Liver (tissue), 8 donors: ENCODE measurements at regions not wholly inside any gene's neighbourhood (a gene's known extent, or its start where the extent isn't known, plus 50 kb on each side); places are given as distances from the start of the nearest gene placed in this dataset.

Source experiments
- DNase-seq: peaks from one replicate; pipeline ENCODE4 v3.0.0-alpha.2; 2017; ENCODE audit warnings: low spot score
- H3K27ac ChIP-seq, 2 donors: one replicate each; pipeline ENCODE4 v1.7.0; 2013; ENCODE audit warnings: inconsistent platforms in 2 of 2, low read length in 2 of 2, control low read depth in 1 of 2, low read depth in 1 of 2, mild to moderate bottlenecking in 1 of 2
- H3K27me3 ChIP-seq, 4 donors: one replicate each; pipeline versions ENCODE4 v1.6.1 to v1.7.0; 2013; ENCODE audit warnings: low read length in 3 of 4, inconsistent platforms in 1 of 4, mild to moderate bottlenecking in 1 of 4, moderate library complexity in 1 of 4; ENCODE audit not compliant: control insufficient read depth in 4 of 4, insufficient read depth in 4 of 4
- H3K36me3 ChIP-seq, 4 donors: one replicate each; pipeline versions ENCODE4 v1.6.1 to v1.7.0; 2013; ENCODE audit warnings: low read length in 3 of 4, mild to moderate bottlenecking in 3 of 4, low read depth in 1 of 4, moderate library complexity in 1 of 4; ENCODE audit not compliant: control insufficient read depth in 4 of 4, insufficient read depth in 3 of 4
- H3K4me1 ChIP-seq, 4 donors: one replicate each; pipeline versions ENCODE4 v1.6.1 to v1.7.0; 2013; ENCODE audit warnings: low read length in 3 of 4, mild to moderate bottlenecking in 3 of 4, moderate library complexity in 1 of 4; ENCODE audit not compliant: control insufficient read depth in 4 of 4, insufficient read depth in 4 of 4
- H3K4me3 ChIP-seq, 3 donors: one replicate each; pipeline versions ENCODE4 v1.6.1 to v1.7.0; 2013; ENCODE audit warnings: low read length in 3 of 3, control low read depth in 1 of 3, low read depth in 1 of 3, mild to moderate bottlenecking in 1 of 3
- H3K9ac ChIP-seq, 2 donors: one replicate each; pipeline ENCODE4 v1.7.0; 2013; ENCODE audit warnings: low read length in 2 of 2, mild to moderate bottlenecking in 2 of 2, moderate library complexity in 2 of 2, control low read depth in 1 of 2, low read depth in 1 of 2
- H3K9me3 ChIP-seq, 4 donors: one replicate each; pipeline versions ENCODE4 v1.6.1 to v1.7.0; 2013; ENCODE audit warnings: low read length in 3 of 4; ENCODE audit not compliant: control insufficient read depth in 4 of 4
- ATF3 ChIP-seq: IDR thresholded peaks from 2 replicates; pipeline ENCODE4 v1.6.1; 2016; ENCODE audit warnings: antibody characterized with exemption
- CTCF ChIP-seq: fragments of 150-350 bp; IDR thresholded peaks from 2 replicates; pipeline ENCODE4 v1.5.1; 2017; ENCODE audit warnings: improper control_type of control experiment, low read depth, low read length; ENCODE audit not compliant: missing input control
- EGR1 ChIP-seq, 2 donors: IDR thresholded peaks; 2 replicates each; pipeline ENCODE4 v1.6.1; 2016 to 2018; ENCODE audit warnings: antibody characterized with exemption in 2 of 2, low read depth in 2 of 2
- FOXA1 ChIP-seq: IDR thresholded peaks from 2 replicates; pipeline ENCODE4 v1.6.1; 2016; ENCODE audit warnings: antibody characterized with exemption
- FOXA2 ChIP-seq: IDR thresholded peaks from 2 replicates; pipeline ENCODE4 v1.6.1; 2016; ENCODE audit warnings: antibody characterized with exemption
- GABPA ChIP-seq, 2 donors: IDR thresholded peaks in 1 of 2; conservative IDR thresholded peaks in 1 of 2; 2 replicates each; pipeline ENCODE4 v1.6.1; 2016; ENCODE audit warnings: antibody characterized with exemption in 2 of 2, mild to moderate bottlenecking in 1 of 2, moderate library complexity in 1 of 2
- HNF4G ChIP-seq: IDR thresholded peaks from 2 replicates; pipeline ENCODE4 v1.6.1; 2016; ENCODE audit warnings: antibody characterized with exemption
- JUND ChIP-seq, 2 donors: IDR thresholded peaks; 2 replicates each; pipeline ENCODE4 v1.6.1; 2016; ENCODE audit warnings: antibody characterized with exemption in 2 of 2
- NR2F2 ChIP-seq: IDR thresholded peaks from 2 replicates; pipeline ENCODE4 v1.6.1; 2016; ENCODE audit warnings: antibody characterized with exemption
- RAD21 ChIP-seq, 2 donors: IDR thresholded peaks; 2 replicates each; pipeline ENCODE4 v1.6.1; 2016; ENCODE audit warnings: antibody characterized with exemption in 2 of 2, mild to moderate bottlenecking in 2 of 2
- REST ChIP-seq: IDR thresholded peaks from 2 replicates; pipeline ENCODE4 v1.6.1; 2016; ENCODE audit warnings: antibody characterized with exemption, mild to moderate bottlenecking
- RXRA ChIP-seq, 2 donors: IDR thresholded peaks; 2 replicates each; pipeline ENCODE4 v1.6.1; 2017 to 2018; ENCODE audit warnings: antibody characterized with exemption in 2 of 2, mild to moderate bottlenecking in 1 of 2
- SP1 ChIP-seq: IDR thresholded peaks from 2 replicates; pipeline ENCODE4 v1.6.1; 2018; ENCODE audit warnings: antibody characterized with exemption, mild to moderate bottlenecking
- TAF1 ChIP-seq: conservative IDR thresholded peaks from 2 replicates; pipeline ENCODE4 v1.6.1; 2016; ENCODE audit warnings: antibody characterized with exemption, mild to moderate bottlenecking
- YY1 ChIP-seq: IDR thresholded peaks from 2 replicates; pipeline ENCODE4 v1.6.1; 2016; ENCODE audit warnings: antibody characterized with exemption, mild to moderate bottlenecking
- ZBTB33 ChIP-seq: IDR thresholded peaks from 2 replicates; pipeline ENCODE4 v1.6.1; 2016; ENCODE audit warnings: antibody characterized with exemption
- WGBS: extraction: QIAGEN DNeasy Blood & Tissue Kit; methylation state at CpG from one replicate; pipeline ENCODE4 v1.1.7; 2013; 5-methylcytosine and 5-hydroxymethylcytosine counted together
- donor health status: healthy.
- donor health status: healthy.
- donor health status: healthy.
- donor health status: healthy.
- donor health status: healthy.

GRCh38 chr5:93874080-93874479 is 132.7 kb upstream of the POU5F2 start:
- Histone ChIP-seq H3K4me1 (no peaks in the 10 kb centered on the region), H3K36me3 (no peaks in the 10 kb centered on the region), H3K4me3 (no peak overlapping the region), H3K9ac (no peak overlapping the region), H3K27me3 (no peaks in the 10 kb centered on the region), H3K27ac (no peak overlapping the region), H3K9me3 (no peaks in the 10 kb centered on the region)
- TF ChIP-seq TAF1, result no peak
- TF ChIP-seq EGR1 (IDR thresholded peaks at IDR 0.05; ENCODE audit: low read depth in 2 of 2), result no peak
- TF ChIP-seq ATF3, result no peak
- no peak for TF ChIP-seq FOXA1
- TF ChIP-seq HNF4G, result no peak
- no peak for TF ChIP-seq RXRA (IDR thresholded peaks at IDR 0.05)
- TF ChIP-seq FOXA2, result no peak
- DNase-seq, result no peak
- WGBS, result 89% methylated on average over 1 of the region's 1 CpG

GRCh38 chr5:93873211-93873736 is 131.9 kb upstream of the POU5F2 start:
- TF ChIP-seq EGR1 (IDR thresholded peaks at IDR 0.05; ENCODE audit: low read depth in 2 of 2) (no peak), FOXA2 (no peak), GABPA (IDR thresholded peaks at IDR 0.05 in 1 of 2, conservative IDR thresholded peaks at IDR 0.05 in 1 of 2) (no peak), YY1 (no peak), REST (no peak), SP1 (no peak), TAF1 (no peak), RXRA (IDR thresholded peaks at IDR 0.05) (no peak), ZBTB33 (no peak)
- Histone ChIP-seq H3K4me3 (no peak overlapping the region), H3K9me3 (no peaks in the 10 kb centered on the region), H3K4me1 (no peaks in the 10 kb centered on the region), H3K27me3 (no peaks in the 10 kb centered on the region), H3K9ac (no peak overlapping the region), H3K27ac (no peak overlapping the region), H3K36me3 (no peaks in the 10 kb centered on the region)
- WGBS, result 100% methylated on average over 1 of the region's 1 CpG
- no peak for DNase-seq

GRCh38 chr5:93870649-93871048 is 129.2 kb upstream of the POU5F2 start:
- no peak overlapping the region for H3K27ac ChIP-seq
- no peak overlapping the region for H3K9ac ChIP-seq
- no peaks in the 10 kb centered on the region for H3K4me1 ChIP-seq
- 96% methylated on average over 3 of the region's 3 CpGs for WGBS
- no peaks in the 10 kb centered on the region for H3K36me3 ChIP-seq
- DNase-seq, result no peak
- H3K4me3 ChIP-seq, result no peak overlapping the region
- H3K9me3 ChIP-seq, result no peaks in the 10 kb centered on the region
- H3K27me3 ChIP-seq, result no peaks in the 10 kb centered on the region
- TF ChIP-seq ATF3 (no peak), NR2F2 (no peak), RAD21 (IDR thresholded peaks at IDR 0.05) (no peak), RXRA (IDR thresholded peaks at IDR 0.05) (no peak), FOXA1 (no peak), TAF1 (no peak), YY1 (no peak), REST (no peak), CTCF (no peak), FOXA2 (no peak), JUND (IDR thresholded peaks at IDR 0.05) (no peak), EGR1 (IDR thresholded peaks at IDR 0.05; ENCODE audit: low read depth in 2 of 2) (no peak)
